Astrocyte (in vitro differentiated cells and primary cell): ENCODE measurements at regions not wholly inside any gene's neighbourhood (a gene's known extent, or its start where the extent isn't known, plus 50 kb on each side); places are given as distances from the start of the nearest gene placed in this dataset.

Experiments
- DNase-seq: peaks from one replicate; pipeline ENCODE4 v3.0.0-alpha.2; 2010; ENCODE audit warnings: low read depth
- FAIRE-seq: peaks from 2 replicates; lab custom pipeline; 2011; peaks lifted over from hg19 to GRCh38; lab: Jason Lieb, UNC
- H2AFZ ChIP-seq: 2 replicates; pipeline ENCODE4 v1.6.0; 2012; ENCODE audit warnings: low read depth, low read length, inconsistent platforms
- H3K27ac ChIP-seq: 2 replicates; pipeline ENCODE4 v1.5.1; 2011; ENCODE audit warnings: low read depth, low read length, inconsistent platforms
- H3K27me3 ChIP-seq: 2 replicates; pipeline ENCODE4 v1.6.0; 2011; ENCODE audit warnings: low read length, inconsistent platforms; ENCODE audit not compliant: insufficient read depth
- H3K36me3 ChIP-seq: 2 replicates; pipeline ENCODE4 v1.5.1; 2011; ENCODE audit warnings: low read length, inconsistent platforms; ENCODE audit not compliant: insufficient read depth
- H3K4me1 ChIP-seq: 2 replicates; pipeline ENCODE4 v1.5.1; 2011; ENCODE audit warnings: low read length, inconsistent platforms; ENCODE audit not compliant: insufficient read depth
- H3K4me2 ChIP-seq: 2 replicates; pipeline ENCODE4 v1.6.0; 2012; ENCODE audit warnings: low read length, inconsistent platforms
- H3K4me3 ChIP-seq: 2 replicates; pipeline ENCODE4 v1.5.1; 2011; ENCODE audit warnings: low read depth, mild to moderate bottlenecking, low read length, inconsistent platforms; ENCODE audit not compliant: insufficient read depth
- H3K79me2 ChIP-seq: 2 replicates; pipeline ENCODE4 v1.6.0; 2012; ENCODE audit warnings: mild to moderate bottlenecking, low read length, inconsistent platforms; ENCODE audit not compliant: insufficient read depth
- H3K9ac ChIP-seq: 2 replicates; pipeline ENCODE4 v1.6.0; 2012; ENCODE audit warnings: mild to moderate bottlenecking, low read length, inconsistent platforms
- H3K9me3 ChIP-seq: 2 replicates; pipeline ENCODE4 v1.5.1; 2012; ENCODE audit warnings: low read depth, mild to moderate bottlenecking, low read length, inconsistent platforms; ENCODE audit not compliant: insufficient read depth
- H4K20me1 ChIP-seq: 2 replicates; pipeline ENCODE4 v1.6.0; 2012; ENCODE audit warnings: low read length, inconsistent platforms; ENCODE audit not compliant: insufficient read depth
- H3K27ac Mint-ChIP-seq: one replicate; pipeline ENCODE4 v1.8.0; 2021; ENCODE audit warnings: mild to moderate bottlenecking, mixed read lengths; ENCODE audit not compliant: unreplicated experiment
- H3K27me3 Mint-ChIP-seq: one replicate; pipeline ENCODE4 v1.8.0; 2021; ENCODE audit warnings: low read depth, mixed read lengths; ENCODE audit not compliant: unreplicated experiment
- H3K36me3 Mint-ChIP-seq: one replicate; pipeline ENCODE4 v1.8.0; 2021; ENCODE audit warnings: low read depth, mixed read lengths; ENCODE audit not compliant: unreplicated experiment
- H3K4me1 Mint-ChIP-seq: one replicate; pipeline ENCODE4 v1.8.0; 2021; ENCODE audit warnings: low read depth, mixed read lengths; ENCODE audit not compliant: unreplicated experiment
- H3K4me3 Mint-ChIP-seq: one replicate; pipeline ENCODE4 v1.8.0; 2021; ENCODE audit warnings: mild to moderate bottlenecking, moderate library complexity, mixed read lengths; ENCODE audit not compliant: unreplicated experiment
- H3K9me3 Mint-ChIP-seq: one replicate; pipeline ENCODE4 v1.8.0; 2021; ENCODE audit warnings: mild to moderate bottlenecking, mixed read lengths; ENCODE audit not compliant: unreplicated experiment
- CTCF ChIP-seq: IDR thresholded peaks from 2 replicates; pipeline ENCODE4 v1.5.1; 2011; ENCODE audit warnings: low read depth, mild to moderate bottlenecking, inconsistent platforms, low read length, moderate library complexity; ENCODE audit not compliant: insufficient read depth
- EZH2 ChIP-seq: IDR thresholded peaks from 2 replicates; pipeline ENCODE4 v1.6.1; 2012; ENCODE audit warnings: mild to moderate bottlenecking, low read length, inconsistent platforms; ENCODE audit not compliant: insufficient read depth

- H3K9me3 Mint-ChIP-seq: no peaks in the 10 kb centered on the region
- no peak for FAIRE-seq
- H3K27me3 ChIP-seq: peaks cover 12% of the 10 kb centered on the region
These were observed 62.5 kb downstream of the SMIM38 start for GRCh38 chr11:69218271-69218682.

GRCh38 chr11:69218946-69219720 is 63.4 kb downstream of the SMIM38 start:
- H3K4me1 Mint-ChIP-seq: peaks cover 3% of the 10 kb centered on the region
- Histone ChIP-seq H3K4me3 (no peak overlapping the region), H3K36me3 (no peaks in the 10 kb centered on the region), H2AFZ (no peak overlapping the region), H3K27ac (no peak overlapping the region), H3K9ac (no peak overlapping the region), H3K9me3 (no peaks in the 10 kb centered on the region), H3K79me2 (no peaks in the 10 kb centered on the region), H3K4me1 (peaks cover 8% of the 10 kb centered on the region), H3K27me3 (peaks cover 12% of the 10 kb centered on the region), H3K4me2 (no peak overlapping the region), H4K20me1 (no peaks in the 10 kb centered on the region)
- no peaks in the 10 kb centered on the region for H3K9me3 Mint-ChIP-seq
- TF ChIP-seq CTCF: no peak
- TF ChIP-seq EZH2: no peak
- FAIRE-seq: no peak
- H3K27ac Mint-ChIP-seq: no peak overlapping the region
- peaks cover 31% of the 10 kb centered on the region for H3K27me3 Mint-ChIP-seq
- H3K4me3 Mint-ChIP-seq: peak overlapping the region; percentile 29
- H3K36me3 Mint-ChIP-seq: no peaks in the 10 kb centered on the region
- no peak for DNase-seq

More at GRCh38 chr11:69218271-69218682, 62.5 kb downstream of the SMIM38 start:
- no peak overlapping the region for H3K4me2 ChIP-seq
- H3K9ac ChIP-seq: no peak overlapping the region
- no peak for DNase-seq
- H3K79me2 ChIP-seq: no peaks in the 10 kb centered on the region
- no peaks in the 10 kb centered on the region for H3K36me3 ChIP-seq
- Mint-ChIP-seq H3K4me3 (no peak overlapping the region), H3K27me3 (peaks cover 33% of the 10 kb centered on the region), H3K27ac (no peak overlapping the region), H3K4me1 (peaks cover 3% of the 10 kb centered on the region), H3K36me3 (no peaks in the 10 kb centered on the region)
- no peaks in the 10 kb centered on the region for H4K20me1 ChIP-seq
- no peak overlapping the region for H3K4me3 ChIP-seq
- no peaks in the 10 kb centered on the region for H3K9me3 ChIP-seq
- no peak overlapping the region for H2AFZ ChIP-seq
- peaks cover 8% of the 10 kb centered on the region for H3K4me1 ChIP-seq
- TF ChIP-seq EZH2: no peak
- TF ChIP-seq CTCF: no peak
- H3K27ac ChIP-seq: no peak overlapping the region

GRCh38 chr11:69219991-69220390 is 64.3 kb downstream of the SMIM38 start:
- Histone ChIP-seq H3K27ac (no peak overlapping the region), H3K79me2 (no peaks in the 10 kb centered on the region), H3K4me3 (no peak overlapping the region), H2AFZ (no peak overlapping the region), H3K9me3 (no peaks in the 10 kb centered on the region), H4K20me1 (no peaks in the 10 kb centered on the region), H3K27me3 (peaks cover 12% of the 10 kb centered on the region), H3K9ac (no peak overlapping the region), H3K4me2 (no peak overlapping the region), H3K36me3 (no peaks in the 10 kb centered on the region), H3K4me1 (peaks cover 8% of the 10 kb centered on the region)
- H3K27ac Mint-ChIP-seq: no peak overlapping the region
- no peaks in the 10 kb centered on the region for H3K36me3 Mint-ChIP-seq
- H3K27me3 Mint-ChIP-seq: peaks cover 33% of the 10 kb centered on the region
- FAIRE-seq: no peak
- no peak for DNase-seq
- peaks cover 3% of the 10 kb centered on the region for H3K4me1 Mint-ChIP-seq
- TF ChIP-seq EZH2: no peak
- TF ChIP-seq CTCF: no peak
- H3K9me3 Mint-ChIP-seq: no peaks in the 10 kb centered on the region
- H3K4me3 Mint-ChIP-seq: no peak overlapping the region
